Adipocyte (in vitro differentiated cells): ENCODE measurements at regions not wholly inside any gene's neighbourhood (a gene's known extent, or its start where the extent isn't known, plus 50 kb on each side); places are given as distances from the start of the nearest gene placed in this dataset.
"Not testable (repeated sequence)": the region's sequence is repeated elsewhere in the genome, so short reads cannot be mapped to it uniquely, and the experiment has no call there.

Experiments
- DNase-seq: peaks from one replicate; pipeline ENCODE4 v3.0.0-alpha.2; 2015; ENCODE audit warnings: low read depth
- H3K27me3 ChIP-seq: replicated peaks from 2 replicates; pipeline ENCODE4 v1.7.0; 2013; ENCODE audit warnings: mild to moderate bottlenecking, low read length, moderate library complexity; ENCODE audit not compliant: control insufficient read depth, insufficient read depth
- H3K36me3 ChIP-seq: 2 replicates; pipeline ENCODE4 v1.7.0; 2013; ENCODE audit warnings: low read length, mild to moderate bottlenecking, moderate library complexity; ENCODE audit not compliant: control insufficient read depth, insufficient read depth, severe bottlenecking
- H3K4me1 ChIP-seq: 2 replicates; pipeline ENCODE4 v1.7.0; 2013; ENCODE audit warnings: mild to moderate bottlenecking, low read length, moderate library complexity; ENCODE audit not compliant: control insufficient read depth, insufficient read depth
- H3K4me3 ChIP-seq: 2 replicates; pipeline ENCODE4 v1.7.0; 2013; ENCODE audit warnings: mild to moderate bottlenecking, low read length, moderate library complexity
- H3K9ac ChIP-seq: 2 replicates; pipeline ENCODE4 v1.7.0; 2013; ENCODE audit warnings: mild to moderate bottlenecking, low read length, moderate library complexity
- H3K9me3 ChIP-seq: 2 replicates; pipeline ENCODE4 v1.7.0; 2013; ENCODE audit warnings: mild to moderate bottlenecking, low read length, moderate library complexity; ENCODE audit not compliant: control insufficient read depth

DNA sequence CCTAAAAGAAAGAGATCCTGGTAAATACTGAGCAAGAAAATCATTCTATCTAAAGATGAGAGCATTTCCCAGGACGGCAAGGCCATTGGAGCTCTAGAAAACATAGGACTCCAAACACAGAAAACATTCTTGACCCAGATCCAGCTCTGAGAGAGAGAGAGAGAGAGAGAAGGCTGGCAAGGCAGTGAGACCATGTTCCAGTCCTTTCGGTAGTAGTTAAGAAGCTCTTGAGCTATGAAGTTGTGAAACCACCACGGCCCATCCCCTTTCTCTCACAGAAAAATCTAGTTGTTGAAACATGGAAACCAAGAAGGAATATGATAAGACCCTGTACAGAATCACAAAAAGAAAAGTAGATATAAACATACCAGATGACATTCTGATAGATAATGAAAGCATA is 212.4 kb upstream of the NPSR1 start:
- Histone ChIP-seq H3K9ac (no peak overlapping the region), H3K27me3 (no peaks in the 10 kb centered on the region), H3K4me3 (no peak overlapping the region)

DNA sequence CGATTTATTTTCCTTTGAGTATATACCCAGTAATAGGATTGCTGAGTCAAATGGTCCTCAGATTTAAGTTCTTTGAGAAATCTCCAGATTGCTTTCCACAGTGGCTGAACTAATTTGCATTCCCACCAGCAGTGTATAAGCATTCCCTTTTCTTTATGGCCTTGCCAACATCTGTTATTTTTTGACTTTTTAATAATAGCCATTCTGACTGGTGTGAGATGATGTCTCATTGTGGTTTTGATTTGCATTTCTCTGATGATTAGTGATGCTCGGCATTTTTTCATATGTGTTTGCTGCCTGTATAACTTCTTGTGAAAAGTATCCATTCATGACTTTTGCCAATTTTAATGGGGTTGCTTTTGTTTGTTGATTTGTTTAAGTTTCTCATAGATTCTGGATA is 209.5 kb upstream of the NPSR1 start:
- not testable (repeated sequence) for H3K27me3 ChIP-seq

More for the DNA sequence above, 212.4 kb upstream of the NPSR1 start:
- peak; percentile 13 for DNase-seq
- Histone ChIP-seq H3K9me3 (no peaks in the 10 kb centered on the region), H3K36me3 (no peaks in the 10 kb centered on the region), H3K4me1 (no peaks in the 10 kb centered on the region)

DNA sequence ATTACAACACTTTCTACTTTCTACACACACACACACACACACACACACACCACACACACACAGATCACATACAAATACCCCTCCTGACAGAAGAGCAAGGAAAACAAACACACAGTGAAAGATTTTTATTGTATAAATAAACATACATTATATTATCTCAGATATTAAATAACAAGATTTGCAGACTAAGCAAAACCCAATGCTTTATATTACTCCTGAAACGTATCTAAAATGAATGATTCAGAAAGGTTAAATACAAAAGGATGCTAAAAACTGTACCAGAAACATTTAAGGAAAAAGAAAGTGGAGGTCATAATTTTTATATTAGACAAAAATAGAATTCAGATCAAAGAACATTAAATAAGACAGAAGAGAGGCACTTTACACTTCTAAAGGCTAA is 208.3 kb upstream of the NPSR1 start:
- Histone ChIP-seq H3K27me3 (no peaks in the 10 kb centered on the region), H3K4me3 (no peak overlapping the region), H3K9ac (no peak overlapping the region), H3K4me1 (peaks cover 3% of the 10 kb centered on the region), H3K9me3 (no peaks in the 10 kb centered on the region), H3K36me3 (no peaks in the 10 kb centered on the region)
- DNase-seq: no peak

More for the DNA sequence above, 209.5 kb upstream of the NPSR1 start:
- H3K9ac ChIP-seq, H3K4me3 ChIP-seq, DNase-seq, H3K9me3 ChIP-seq, H3K4me1 ChIP-seq, H3K36me3 ChIP-seq: not testable (repeated sequence)

DNA sequence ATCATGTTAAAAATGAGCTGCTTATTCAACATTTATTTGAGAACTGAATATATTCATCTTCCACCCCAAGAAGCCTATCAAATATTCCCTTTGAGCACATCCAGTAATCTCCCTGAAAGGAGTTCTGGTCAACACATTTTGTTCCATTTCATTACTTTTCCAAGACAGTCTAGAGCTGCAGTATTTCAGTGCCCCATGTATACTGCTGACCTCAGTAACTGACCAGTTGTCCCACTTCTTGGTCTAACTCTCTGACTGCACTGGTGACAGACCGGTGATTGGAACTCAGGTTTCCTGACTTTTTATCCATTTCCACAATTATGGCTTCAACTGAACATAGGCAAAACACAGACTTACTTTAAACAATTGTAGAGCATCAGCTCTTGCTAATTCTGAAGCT is 206.8 kb upstream of the NPSR1 start:
- Histone ChIP-seq H3K4me3 (no peak overlapping the region), H3K36me3 (no peaks in the 10 kb centered on the region), H3K27me3 (no peaks in the 10 kb centered on the region), H3K4me1 (peaks cover 3% of the 10 kb centered on the region), H3K9ac (no peak overlapping the region), H3K9me3 (no peaks in the 10 kb centered on the region)
- no peak for DNase-seq

DNA sequence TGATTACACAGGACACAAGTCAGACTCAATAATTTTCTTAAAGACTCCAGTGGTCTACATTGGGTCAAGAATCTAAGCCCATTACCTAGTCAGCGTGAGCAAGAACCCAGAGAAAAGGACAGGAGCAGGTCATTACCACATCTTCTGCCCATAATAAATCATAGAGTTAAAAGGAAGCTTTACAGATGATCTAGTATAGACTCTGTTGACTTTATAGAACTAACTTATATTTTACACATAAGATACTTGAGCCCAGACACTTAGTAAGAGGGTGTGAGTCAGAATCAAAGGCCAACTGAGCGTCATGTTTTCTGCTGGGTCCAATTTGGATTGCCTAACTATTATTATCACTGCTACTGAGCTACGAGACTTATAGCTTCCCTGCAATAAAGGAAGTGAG is 206.1 kb upstream of the NPSR1 start:
- Histone ChIP-seq H3K36me3 (no peaks in the 10 kb centered on the region), H3K4me3 (no peak overlapping the region), H3K9ac (no peak overlapping the region), H3K4me1 (peaks cover 3% of the 10 kb centered on the region), H3K9me3 (no peaks in the 10 kb centered on the region), H3K27me3 (no peaks in the 10 kb centered on the region)
- DNase-seq: peak; percentile 5

DNA sequence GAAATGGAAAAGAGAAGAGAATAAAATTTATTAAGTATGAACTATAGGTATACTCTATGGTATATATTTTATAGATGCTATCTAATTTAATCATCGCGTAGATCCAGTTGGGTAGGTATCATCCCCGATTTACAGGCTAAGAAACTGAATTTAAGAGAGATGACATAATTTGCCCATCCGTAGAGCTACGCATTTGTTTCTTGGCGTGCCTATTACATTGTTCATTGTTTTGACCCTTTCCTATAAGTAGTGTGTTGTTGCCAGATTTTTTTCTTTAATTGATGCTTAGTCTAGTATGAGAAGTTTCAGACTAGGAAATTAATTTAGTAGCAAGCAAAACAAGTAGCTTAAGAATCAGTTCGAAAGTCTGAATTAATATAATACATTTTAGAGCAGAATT is 205.7 kb upstream of the NPSR1 start:
- DNase-seq: no peak
- Histone ChIP-seq H3K36me3 (no peaks in the 10 kb centered on the region), H3K27me3 (no peaks in the 10 kb centered on the region), H3K4me3 (no peak overlapping the region), H3K4me1 (peaks cover 3% of the 10 kb centered on the region), H3K9ac (no peak overlapping the region), H3K9me3 (no peaks in the 10 kb centered on the region)

DNA sequence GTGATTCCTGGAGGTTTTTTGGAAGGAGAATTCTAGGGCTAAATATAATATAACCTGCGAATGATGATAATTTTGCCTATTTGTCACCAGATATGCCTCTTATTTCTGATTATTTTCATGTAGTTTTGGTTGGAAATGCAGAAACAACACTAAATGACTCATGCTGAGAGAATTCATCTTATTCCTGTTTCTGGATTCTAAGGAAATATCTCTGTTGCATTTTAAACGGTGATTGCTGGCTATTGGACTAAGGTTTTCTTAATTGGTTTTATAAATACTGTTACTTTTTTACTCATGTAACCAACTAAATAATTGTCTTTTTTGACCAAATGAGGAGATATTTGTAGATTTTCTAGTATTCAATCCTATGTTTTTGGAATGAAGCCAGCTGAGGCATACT is 204.9 kb upstream of the NPSR1 start:
- H3K36me3 ChIP-seq: no peaks in the 10 kb centered on the region
- DNase-seq: peak; percentile 62
- no peak overlapping the region for H3K4me3 ChIP-seq
- peaks cover 3% of the 10 kb centered on the region for H3K4me1 ChIP-seq
- H3K9ac ChIP-seq: no peak overlapping the region
- no peaks in the 10 kb centered on the region for H3K27me3 ChIP-seq
- no peaks in the 10 kb centered on the region for H3K9me3 ChIP-seq

DNA sequence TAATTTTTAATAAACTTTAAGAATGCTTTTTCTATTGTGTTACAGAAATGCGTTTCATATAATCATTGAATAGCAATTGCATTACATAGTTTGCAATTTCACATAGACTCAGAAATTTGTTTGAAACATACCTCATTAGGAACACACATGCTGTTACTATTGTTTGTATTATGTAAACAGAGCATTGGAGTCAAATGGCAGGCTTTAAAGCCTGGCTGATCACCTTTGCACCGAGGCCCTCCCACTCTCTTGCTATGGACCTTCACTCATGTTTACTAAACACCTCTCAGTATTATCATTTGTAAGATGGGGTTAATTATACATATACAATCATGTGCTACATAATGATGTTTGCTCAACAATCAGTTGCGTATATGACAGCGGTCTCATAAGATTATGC is 203.6 kb upstream of the NPSR1 start:
- Histone ChIP-seq H3K9ac (no peak overlapping the region), H3K36me3 (no peaks in the 10 kb centered on the region)
- no peak for DNase-seq

DNA sequence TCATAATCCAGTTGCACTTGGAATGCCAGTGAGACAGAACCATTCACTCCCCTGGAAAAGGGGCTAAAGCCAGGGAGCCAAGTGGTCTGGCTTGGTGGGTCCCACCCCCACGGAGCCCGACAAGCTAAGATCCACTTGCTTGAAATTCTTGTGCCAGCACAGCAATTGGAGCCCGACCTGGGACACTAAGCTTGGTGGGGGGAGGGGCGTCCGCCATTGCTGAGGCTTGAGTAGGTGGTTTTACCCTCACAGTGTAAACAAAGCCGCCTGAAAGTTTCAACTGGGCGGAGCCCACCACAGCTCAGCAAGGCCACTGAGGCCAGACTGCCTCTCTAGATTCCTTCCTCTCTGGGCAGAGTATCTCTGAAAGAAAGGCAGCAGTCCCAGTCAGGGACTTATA is 200.7 kb upstream of the NPSR1 start:
- Histone ChIP-seq H3K4me1 (peaks cover 3% of the 10 kb centered on the region), H3K36me3 (no peaks in the 10 kb centered on the region), H3K9me3 (no peaks in the 10 kb centered on the region), H3K9ac (no peak overlapping the region), H3K27me3 (no peaks in the 10 kb centered on the region), H3K4me3 (no peak overlapping the region)
- no peak for DNase-seq

More for the DNA sequence above, 203.6 kb upstream of the NPSR1 start:
- no peaks in the 10 kb centered on the region for H3K27me3 ChIP-seq
- H3K9me3 ChIP-seq: no peaks in the 10 kb centered on the region
- peaks cover 3% of the 10 kb centered on the region for H3K4me1 ChIP-seq
- no peak overlapping the region for H3K4me3 ChIP-seq

DNA sequence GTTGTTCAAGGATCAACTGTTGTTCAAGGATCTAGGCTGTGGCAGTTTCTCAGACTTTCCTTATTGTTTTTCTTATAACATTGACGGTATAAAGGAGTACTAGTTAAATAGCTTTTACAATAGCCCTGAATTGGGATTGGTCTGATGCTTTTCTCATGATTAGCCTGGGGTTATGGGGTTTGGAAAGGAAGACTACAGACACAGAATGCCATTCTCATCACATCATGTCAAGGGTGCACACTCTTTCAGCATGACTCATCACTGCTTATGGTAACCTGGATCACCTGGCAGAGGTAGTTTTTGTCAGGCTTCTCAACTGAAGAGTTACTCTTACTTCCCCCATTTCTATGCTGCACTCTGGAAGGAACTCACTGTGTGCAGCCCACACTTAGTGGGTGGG is 194.2 kb upstream of the NPSR1 start:
- Histone ChIP-seq H3K27me3 (no peaks in the 10 kb centered on the region), H3K36me3 (no peaks in the 10 kb centered on the region), H3K9me3 (peaks cover 3% of the 10 kb centered on the region), H3K4me3 (no peak overlapping the region), H3K9ac (no peak overlapping the region), H3K4me1 (no peaks in the 10 kb centered on the region)
- no peak for DNase-seq

DNA sequence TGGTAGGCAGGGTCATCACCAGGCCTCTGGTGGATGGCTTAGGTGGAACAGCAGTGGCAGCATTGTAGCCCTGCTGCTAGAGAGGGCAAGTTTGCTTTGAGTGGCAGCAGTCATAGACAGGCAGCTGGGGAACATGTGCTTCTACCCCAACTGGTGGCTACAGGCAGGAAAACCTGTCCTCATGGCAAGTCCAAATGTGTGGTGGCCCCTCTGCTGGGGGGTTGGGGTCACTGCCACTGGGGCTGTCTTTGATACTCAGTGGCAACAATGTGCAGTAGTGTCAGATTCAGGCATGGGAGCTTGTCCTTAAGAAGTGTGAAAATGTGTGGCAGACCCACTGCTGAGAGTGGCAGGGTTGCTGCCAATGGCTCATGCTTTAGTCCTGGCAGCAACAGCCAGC is 186.2 kb upstream of the NPSR1 start:
- H3K4me3 ChIP-seq: no peak overlapping the region
- no peaks in the 10 kb centered on the region for H3K27me3 ChIP-seq
- no peak for DNase-seq
- no peak overlapping the region for H3K9ac ChIP-seq
- H3K4me1 ChIP-seq: no peaks in the 10 kb centered on the region
- H3K36me3 ChIP-seq: no peaks in the 10 kb centered on the region
- H3K9me3 ChIP-seq: peaks cover 16% of the 10 kb centered on the region

DNA sequence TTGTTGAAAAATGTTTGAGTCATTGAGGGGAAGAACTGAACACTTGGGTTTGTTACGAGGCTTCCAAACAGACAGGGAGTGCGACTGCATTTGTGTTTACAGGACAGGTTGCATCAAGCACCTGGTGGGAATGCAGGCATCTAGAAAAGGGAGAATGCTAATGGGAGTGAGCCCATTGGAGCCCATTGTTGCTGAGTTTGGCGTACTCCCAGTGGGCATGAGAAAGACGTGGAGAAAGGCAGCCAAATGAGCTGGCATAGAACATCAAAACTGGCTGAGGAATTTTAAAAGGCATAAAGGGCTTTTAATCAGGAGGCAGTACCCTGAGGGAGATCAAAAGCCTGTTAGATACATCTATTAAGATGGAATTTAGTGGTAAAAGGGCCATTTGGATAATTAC is 171.6 kb upstream of the NPSR1 start:
- DNase-seq: no peak
- Histone ChIP-seq H3K9me3 (peaks cover 2% of the 10 kb centered on the region), H3K4me1 (no peaks in the 10 kb centered on the region)

More for the DNA sequence above, 171.6 kb upstream of the NPSR1 start:
- Histone ChIP-seq H3K4me3 (no peak overlapping the region), H3K36me3 (no peaks in the 10 kb centered on the region), H3K9ac (no peak overlapping the region), H3K27me3 (no peaks in the 10 kb centered on the region)
